Thyroid gland (tissue), 4 donors: ENCODE measurements at regions not wholly inside any gene's neighbourhood (a gene's known extent, or its start where the extent isn't known, plus 50 kb on each side); places are given as distances from the start of the nearest gene placed in this dataset.

Source experiments
- CTCF ChIP-seq, 6 experiments: fragments of 200-600 bp in 3 of 6; fragments of 450-650 bp in 3 of 6; sonication (generic) in 3 of 6; IDR thresholded peaks; one replicate each; pipeline ENCODE4 v1.5.1; 2016 to 2019; ENCODE audit warnings: antibody characterized with exemption in 6 of 6, mild to moderate bottlenecking in 2 of 6, inconsistent platforms in 1 of 6, moderate library complexity in 1 of 6
- POLR2A ChIP-seq, 2 donors: fragments of 450-650 bp; IDR thresholded peaks; one replicate each; pipeline ENCODE4 v1.6.1; 2017; ENCODE audit warnings: antibody characterized with exemption in 2 of 2, mild to moderate bottlenecking in 2 of 2, moderate library complexity in 1 of 2

- no peak for TF ChIP-seq CTCF (IDR thresholded peaks at IDR 0.05)
- no peak for TF ChIP-seq POLR2A (IDR thresholded peaks at IDR 0.05)
Measured at GRCh38 chr1:54495954-54496353, 52.1 kb upstream of the ACOT11 start.
